ENCODE measurements at regions not wholly inside any gene's neighbourhood (a gene's known extent, or its start where the extent isn't known, plus 50 kb on each side); places are given as distances from the start of the nearest gene placed in this dataset.

- TF ChIP-seq POLR2A (IDR thresholded peaks at IDR 0.05): no peak
- TF ChIP-seq, protein P1, sequence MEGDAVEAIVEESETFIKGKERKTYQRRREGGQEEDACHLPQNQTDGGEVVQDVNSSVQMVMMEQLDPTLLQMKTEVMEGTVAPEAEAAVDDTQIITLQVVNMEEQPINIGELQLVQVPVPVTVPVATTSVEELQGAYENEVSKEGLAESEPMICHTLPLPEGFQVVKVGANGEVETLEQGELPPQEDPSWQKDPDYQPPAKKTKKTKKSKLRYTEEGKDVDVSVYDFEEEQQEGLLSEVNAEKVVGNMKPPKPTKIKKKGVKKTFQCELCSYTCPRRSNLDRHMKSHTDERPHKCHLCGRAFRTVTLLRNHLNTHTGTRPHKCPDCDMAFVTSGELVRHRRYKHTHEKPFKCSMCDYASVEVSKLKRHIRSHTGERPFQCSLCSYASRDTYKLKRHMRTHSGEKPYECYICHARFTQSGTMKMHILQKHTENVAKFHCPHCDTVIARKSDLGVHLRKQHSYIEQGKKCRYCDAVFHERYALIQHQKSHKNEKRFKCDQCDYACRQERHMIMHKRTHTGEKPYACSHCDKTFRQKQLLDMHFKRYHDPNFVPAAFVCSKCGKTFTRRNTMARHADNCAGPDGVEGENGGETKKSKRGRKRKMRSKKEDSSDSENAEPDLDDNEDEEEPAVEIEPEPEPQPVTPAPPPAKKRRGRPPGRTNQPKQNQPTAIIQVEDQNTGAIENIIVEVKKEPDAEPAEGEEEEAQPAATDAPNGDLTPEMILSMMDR (IDR thresholded peaks at IDR 0.05 in 4 of 5, conservative IDR thresholded peaks at IDR 0.05 in 1 of 5): no peak
Observed at GRCh38 chr7:46633630-46634240, 712.7 kb upstream of the IGFBP3 start.
